ENCODE measurements at regions not wholly inside any gene's neighbourhood (a gene's known extent, or its start where the extent isn't known, plus 50 kb on each side); places are given as distances from the start of the nearest gene placed in this dataset.
"Not testable (repeated sequence)": the region's sequence is repeated elsewhere in the genome, so short reads cannot be mapped to it uniquely, and the experiment has no call there.

DNA sequence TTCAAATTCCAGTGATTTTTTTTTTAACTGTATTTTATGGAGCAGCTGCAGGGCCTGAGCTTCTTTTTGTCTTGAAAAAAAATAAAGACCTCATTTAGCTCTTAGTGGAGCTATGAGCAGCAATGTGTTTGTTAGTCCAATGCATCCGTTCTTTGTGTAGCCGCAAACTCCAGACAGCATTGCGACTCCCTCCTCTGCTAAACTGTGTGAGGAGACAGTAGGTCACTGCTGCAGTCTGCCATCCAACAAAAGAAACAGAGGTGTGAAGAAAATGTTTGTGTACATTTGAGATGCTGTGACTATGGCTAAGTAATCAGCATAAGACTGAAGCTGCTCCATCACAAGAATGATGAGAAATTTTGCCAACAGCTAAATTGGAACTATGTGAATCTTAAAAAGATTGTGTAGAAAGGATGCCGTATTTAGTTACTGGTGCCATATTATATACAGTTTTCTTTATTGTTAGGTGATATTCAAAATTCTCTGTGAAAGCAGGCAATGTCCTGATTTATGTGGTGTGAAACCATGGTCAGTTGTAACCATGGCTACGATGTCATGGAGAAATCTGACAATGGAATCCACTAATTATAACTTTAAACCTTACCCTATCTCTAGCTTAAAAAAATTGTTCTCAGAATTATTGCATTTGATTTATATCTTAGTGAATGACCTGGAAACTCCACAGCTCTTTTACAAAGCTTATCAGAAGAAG is 428.8 kb upstream of the EPHA7 start:
- no peak for DNase-seq (ENCODE audit: low read depth, low spot score)
- CTCF ChIA-PET: no interaction called here

DNA sequence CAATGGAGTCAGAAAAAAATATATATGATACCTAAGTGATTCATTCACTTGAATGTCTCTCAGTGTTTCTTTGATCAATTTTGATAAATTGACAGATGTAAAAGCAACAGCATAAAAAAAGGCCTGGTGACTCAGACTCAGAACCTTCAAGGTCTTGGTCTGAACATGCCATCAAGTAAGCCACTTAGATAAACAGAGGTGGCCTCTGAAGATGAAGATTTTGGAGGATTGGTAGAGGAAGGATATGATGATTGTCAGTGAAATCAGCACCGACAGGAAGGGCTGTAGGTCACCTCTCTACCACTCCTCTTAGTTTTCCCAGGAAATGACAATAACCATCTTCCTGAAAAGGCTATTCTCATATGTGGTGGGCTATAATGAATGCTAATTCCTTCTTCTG is 422.8 kb upstream of the EPHA7 start:
- ATAC-seq (no peak), DNase-seq (ENCODE audit: low read depth, low spot score) (no peak)
- Histone ChIP-seq H3K4me3 (ENCODE audit: low read depth in 2 of 2, low read length in 2 of 2) (no peak overlapping the region), H3K9me3 (ENCODE audit: control insufficient read depth, insufficient read depth, low read depth, low read length) (no peaks in the 10 kb centered on the region), H3K27me3 (ENCODE audit: control insufficient read depth, insufficient read depth, low read length) (no peaks in the 10 kb centered on the region), H3K36me3 (ENCODE audit: control insufficient read depth, insufficient read depth, low read length) (no peaks in the 10 kb centered on the region), H3K4me1 (ENCODE audit: control insufficient read depth, insufficient read depth, low read length) (no peaks in the 10 kb centered on the region), H3K27ac (ENCODE audit: low read length) (no peak overlapping the region)
- ChIA-PET CTCF (no interaction called here), POLR2A (interaction anchor here (0.6 kb wide), 1 partner anchor 73 kb away, joined by 5 read pairs; no protein-coding TSS in a partner anchor)
- in situ Hi-C loops (cut with HindIII; ENCODE audit: low pct_unique_long_range_greater_than_20kb, low sequenced_read_pairs): no loop called here
- TF ChIP-seq, protein P1, sequence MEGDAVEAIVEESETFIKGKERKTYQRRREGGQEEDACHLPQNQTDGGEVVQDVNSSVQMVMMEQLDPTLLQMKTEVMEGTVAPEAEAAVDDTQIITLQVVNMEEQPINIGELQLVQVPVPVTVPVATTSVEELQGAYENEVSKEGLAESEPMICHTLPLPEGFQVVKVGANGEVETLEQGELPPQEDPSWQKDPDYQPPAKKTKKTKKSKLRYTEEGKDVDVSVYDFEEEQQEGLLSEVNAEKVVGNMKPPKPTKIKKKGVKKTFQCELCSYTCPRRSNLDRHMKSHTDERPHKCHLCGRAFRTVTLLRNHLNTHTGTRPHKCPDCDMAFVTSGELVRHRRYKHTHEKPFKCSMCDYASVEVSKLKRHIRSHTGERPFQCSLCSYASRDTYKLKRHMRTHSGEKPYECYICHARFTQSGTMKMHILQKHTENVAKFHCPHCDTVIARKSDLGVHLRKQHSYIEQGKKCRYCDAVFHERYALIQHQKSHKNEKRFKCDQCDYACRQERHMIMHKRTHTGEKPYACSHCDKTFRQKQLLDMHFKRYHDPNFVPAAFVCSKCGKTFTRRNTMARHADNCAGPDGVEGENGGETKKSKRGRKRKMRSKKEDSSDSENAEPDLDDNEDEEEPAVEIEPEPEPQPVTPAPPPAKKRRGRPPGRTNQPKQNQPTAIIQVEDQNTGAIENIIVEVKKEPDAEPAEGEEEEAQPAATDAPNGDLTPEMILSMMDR (IDR thresholded peaks at IDR 0.05): no peak
- TF ChIP-seq POLR2AphosphoS5 (IDR thresholded peaks at IDR 0.05; ENCODE audit: low read depth, low read length): no peak
- TF ChIP-seq SIN3A (IDR thresholded peaks at IDR 0.05; ENCODE audit: borderline replicate concordance, insufficient read depth, low read depth, low read length): no peak
- no peak for TF ChIP-seq TCF7L2 (IDR thresholded peaks at IDR 0.05; ENCODE audit: low read depth, low read length)
- intact Hi-C loops (cut with micrococcal nuclease; ENCODE audit: unreplicated experiment): no loop called here
- BruUV-seq (replicated peaks): no TSS peak

More for the DNA sequence above, 428.8 kb upstream of the EPHA7 start:
- no peak for ATAC-seq
- Histone ChIP-seq H3K27ac (ENCODE audit: low read length) (no peak overlapping the region), H3K4me1 (ENCODE audit: control insufficient read depth, insufficient read depth, low read length) (no peaks in the 10 kb centered on the region), H3K9me3 (ENCODE audit: control insufficient read depth, insufficient read depth, low read depth, low read length) (no peaks in the 10 kb centered on the region), H3K27me3 (ENCODE audit: control insufficient read depth, insufficient read depth, low read length) (no peaks in the 10 kb centered on the region), H3K4me3 (ENCODE audit: low read depth in 2 of 2, low read length in 2 of 2) (no peak overlapping the region), H3K36me3 (ENCODE audit: control insufficient read depth, insufficient read depth, low read length) (no peaks in the 10 kb centered on the region)
- TF ChIP-seq, protein P1 (IDR thresholded peaks at IDR 0.05): no peak
- TF ChIP-seq, protein P2, sequence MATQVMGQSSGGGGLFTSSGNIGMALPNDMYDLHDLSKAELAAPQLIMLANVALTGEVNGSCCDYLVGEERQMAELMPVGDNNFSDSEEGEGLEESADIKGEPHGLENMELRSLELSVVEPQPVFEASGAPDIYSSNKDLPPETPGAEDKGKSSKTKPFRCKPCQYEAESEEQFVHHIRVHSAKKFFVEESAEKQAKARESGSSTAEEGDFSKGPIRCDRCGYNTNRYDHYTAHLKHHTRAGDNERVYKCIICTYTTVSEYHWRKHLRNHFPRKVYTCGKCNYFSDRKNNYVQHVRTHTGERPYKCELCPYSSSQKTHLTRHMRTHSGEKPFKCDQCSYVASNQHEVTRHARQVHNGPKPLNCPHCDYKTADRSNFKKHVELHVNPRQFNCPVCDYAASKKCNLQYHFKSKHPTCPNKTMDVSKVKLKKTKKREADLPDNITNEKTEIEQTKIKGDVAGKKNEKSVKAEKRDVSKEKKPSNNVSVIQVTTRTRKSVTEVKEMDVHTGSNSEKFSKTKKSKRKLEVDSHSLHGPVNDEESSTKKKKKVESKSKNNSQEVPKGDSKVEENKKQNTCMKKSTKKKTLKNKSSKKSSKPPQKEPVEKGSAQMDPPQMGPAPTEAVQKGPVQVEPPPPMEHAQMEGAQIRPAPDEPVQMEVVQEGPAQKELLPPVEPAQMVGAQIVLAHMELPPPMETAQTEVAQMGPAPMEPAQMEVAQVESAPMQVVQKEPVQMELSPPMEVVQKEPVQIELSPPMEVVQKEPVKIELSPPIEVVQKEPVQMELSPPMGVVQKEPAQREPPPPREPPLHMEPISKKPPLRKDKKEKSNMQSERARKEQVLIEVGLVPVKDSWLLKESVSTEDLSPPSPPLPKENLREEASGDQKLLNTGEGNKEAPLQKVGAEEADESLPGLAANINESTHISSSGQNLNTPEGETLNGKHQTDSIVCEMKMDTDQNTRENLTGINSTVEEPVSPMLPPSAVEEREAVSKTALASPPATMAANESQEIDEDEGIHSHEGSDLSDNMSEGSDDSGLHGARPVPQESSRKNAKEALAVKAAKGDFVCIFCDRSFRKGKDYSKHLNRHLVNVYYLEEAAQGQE (IDR thresholded peaks at IDR 0.05; ENCODE audit: insufficient read depth in 1 of 2, low read depth in 2 of 2, low read length in 1 of 2): no peak
- no peak for TF ChIP-seq POLR2AphosphoS5 (IDR thresholded peaks at IDR 0.05; ENCODE audit: low read depth, low read length)
- TF ChIP-seq TCF7L2 (IDR thresholded peaks at IDR 0.05; ENCODE audit: low read depth, low read length): no peak
- in situ Hi-C loops (cut with HindIII; ENCODE audit: low pct_unique_long_range_greater_than_20kb, low sequenced_read_pairs) (no loop called here), intact Hi-C loops (cut with micrococcal nuclease; ENCODE audit: unreplicated experiment) (no loop called here)
- no TSS peak for BruUV-seq (replicated peaks)
- POLR2A ChIA-PET: no interaction called here

DNA sequence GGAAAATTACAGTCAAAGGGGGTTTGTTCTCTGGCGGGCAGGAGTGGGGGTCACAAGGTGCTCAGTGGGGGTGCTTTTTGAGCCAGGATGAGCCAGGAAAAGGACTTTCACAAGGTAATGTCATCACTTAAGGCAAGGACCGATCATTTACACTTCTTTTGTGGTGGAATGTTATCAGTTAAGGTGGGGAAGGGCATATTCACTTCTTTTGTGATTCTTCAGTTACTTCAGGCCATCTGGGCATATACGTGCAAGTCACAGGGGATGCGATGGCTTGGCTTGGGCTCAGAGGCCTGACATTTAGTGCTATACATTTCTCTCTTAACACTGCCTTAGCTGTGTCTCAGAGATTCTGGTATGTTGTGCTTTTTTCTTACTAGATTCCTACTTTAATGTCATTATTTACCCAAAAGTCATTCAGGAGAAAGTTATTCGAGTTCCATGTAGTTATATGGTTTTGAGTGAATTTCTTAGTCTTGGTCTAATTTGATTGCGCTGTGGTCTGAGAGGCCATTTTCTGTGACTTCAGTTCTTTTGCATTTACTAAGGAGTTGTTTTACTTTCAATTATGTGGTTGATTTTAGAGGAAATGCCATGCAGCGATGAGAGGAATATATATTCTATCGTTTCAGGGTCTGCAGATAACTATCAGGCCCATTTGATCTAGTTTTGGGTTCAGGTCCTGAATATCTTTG is 416.2 kb upstream of the EPHA7 start:
- in situ Hi-C loops (cut with HindIII; ENCODE audit: low pct_unique_long_range_greater_than_20kb, low sequenced_read_pairs); CTCF ChIA-PET; BruUV-seq (replicated peaks): not testable (repeated sequence)

DNA sequence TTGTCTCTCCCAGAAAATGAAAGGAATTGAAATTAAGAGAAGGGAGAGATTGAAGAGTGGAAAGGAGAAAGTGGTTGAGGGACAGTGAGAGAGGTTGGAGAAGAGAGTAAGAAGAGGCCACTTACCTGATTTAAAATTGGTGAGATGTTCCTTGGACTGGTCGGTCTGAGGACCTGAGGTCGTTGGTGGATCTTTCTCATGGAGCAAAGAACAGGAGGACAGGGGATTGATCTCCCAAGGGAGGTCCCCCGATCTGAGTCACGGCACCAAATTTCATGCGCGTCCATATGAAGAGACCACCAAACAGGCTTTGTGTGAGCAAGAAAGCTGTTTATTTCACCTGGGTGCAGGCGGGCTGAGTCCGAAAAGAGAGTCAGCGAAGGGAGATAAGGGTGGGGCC is 415.7 kb upstream of the EPHA7 start:
- DNase-seq (ENCODE audit: low read depth, low spot score); H3K27ac ChIP-seq (ENCODE audit: low read length); ATAC-seq; H3K36me3 ChIP-seq (ENCODE audit: control insufficient read depth, insufficient read depth, low read length); H3K27me3 ChIP-seq (ENCODE audit: control insufficient read depth, insufficient read depth, low read length); BruUV-seq (replicated peaks); H3K4me3 ChIP-seq (ENCODE audit: low read depth in 2 of 2, low read length in 2 of 2); CTCF ChIA-PET; H3K9me3 ChIP-seq (ENCODE audit: control insufficient read depth, insufficient read depth, low read depth, low read length); POLR2A ChIA-PET; intact Hi-C loops (cut with micrococcal nuclease; ENCODE audit: unreplicated experiment); in situ Hi-C loops (cut with HindIII; ENCODE audit: low pct_unique_long_range_greater_than_20kb, low sequenced_read_pairs); H3K4me1 ChIP-seq (ENCODE audit: control insufficient read depth, insufficient read depth, low read length): not testable (repeated sequence)

More for the DNA sequence above, 416.2 kb upstream of the EPHA7 start:
- H3K27ac ChIP-seq (ENCODE audit: low read length); DNase-seq (ENCODE audit: low read depth, low spot score); H3K9me3 ChIP-seq (ENCODE audit: control insufficient read depth, insufficient read depth, low read depth, low read length); H3K4me3 ChIP-seq (ENCODE audit: low read depth in 2 of 2, low read length in 2 of 2); POLR2A ChIA-PET; H3K36me3 ChIP-seq (ENCODE audit: control insufficient read depth, insufficient read depth, low read length); intact Hi-C loops (cut with micrococcal nuclease; ENCODE audit: unreplicated experiment); H3K27me3 ChIP-seq (ENCODE audit: control insufficient read depth, insufficient read depth, low read length); H3K4me1 ChIP-seq (ENCODE audit: control insufficient read depth, insufficient read depth, low read length); ATAC-seq: not testable (repeated sequence)
